NOMO-1 treated with DMSO at 0.1 percent for 48 hours (cell line): ENCODE measurements at regions not wholly inside any gene's neighbourhood (a gene's known extent, or its start where the extent isn't known, plus 50 kb on each side); places are given as distances from the start of the nearest gene placed in this dataset.

Source experiments
- DNase-seq: peaks from one replicate; lab custom pipeline; 2025; ENCODE audit not compliant: unreplicated experiment; lab: John Stamatoyannopoulos, UW

GRCh38 chr16:82248677-82249076 lies 78.7 kb upstream of the MPHOSPH6 start:
- no peak for DNase-seq

GRCh38 chr16:82248012-82248656 lies 78.1 kb upstream of the MPHOSPH6 start:
- no peak for DNase-seq

- DNase-seq: no peak
These were observed 72.2 kb upstream of the MPHOSPH6 start for GRCh38 chr16:82242201-82242600.

DNA sequence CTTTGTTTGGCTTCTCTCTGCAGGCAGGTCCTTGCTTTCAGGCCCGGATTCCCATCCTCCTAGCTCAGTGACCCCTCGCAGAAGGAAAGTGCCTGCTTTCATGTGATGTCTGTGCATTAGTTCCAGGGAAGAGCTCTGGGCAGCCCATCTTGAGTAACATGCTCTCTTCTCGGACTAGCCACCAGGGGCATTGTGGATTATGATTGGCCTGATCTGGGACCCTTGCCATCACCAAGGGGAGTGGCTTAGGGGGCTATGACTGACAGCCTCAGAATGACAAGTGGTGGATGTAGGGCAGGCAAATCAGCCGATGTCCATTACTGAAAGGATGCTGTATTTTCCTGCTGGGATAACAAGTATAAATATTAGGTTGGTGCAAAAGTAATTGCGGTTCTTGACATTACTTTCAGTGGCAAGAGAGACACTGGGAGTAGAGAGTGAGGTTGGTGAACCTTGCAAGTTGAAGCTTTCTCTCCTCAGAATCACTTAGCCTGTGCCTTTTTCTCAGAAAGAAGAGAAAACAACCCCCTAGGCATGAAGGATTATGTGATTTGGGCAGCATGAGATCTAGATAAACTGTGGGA lies 71.5 kb upstream of the MPHOSPH6 start:
- no peak for DNase-seq

DNA sequence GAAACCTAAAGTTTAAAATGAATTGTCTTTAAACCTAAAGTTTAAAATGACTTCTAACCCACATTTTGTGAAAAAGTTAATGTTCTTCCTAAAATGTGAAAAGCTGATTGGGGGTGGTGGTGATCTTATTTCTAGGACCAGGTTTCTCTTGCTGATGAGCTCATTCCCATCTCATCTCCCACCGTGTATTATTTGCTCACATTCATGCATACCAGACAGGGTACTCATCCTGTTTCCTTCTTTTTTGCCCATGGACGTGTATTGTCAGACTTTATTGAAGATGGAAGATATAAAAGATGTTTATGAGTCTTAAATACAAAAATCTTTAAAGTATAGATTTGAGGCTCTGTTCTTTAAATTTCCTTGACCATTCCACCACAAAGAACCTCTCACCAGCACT lies 70.1 kb upstream of the MPHOSPH6 start:
- DNase-seq: no peak

- no peak for DNase-seq
These were observed 66.9 kb upstream of the MPHOSPH6 start for GRCh38 chr16:82236875-82237274.

DNA sequence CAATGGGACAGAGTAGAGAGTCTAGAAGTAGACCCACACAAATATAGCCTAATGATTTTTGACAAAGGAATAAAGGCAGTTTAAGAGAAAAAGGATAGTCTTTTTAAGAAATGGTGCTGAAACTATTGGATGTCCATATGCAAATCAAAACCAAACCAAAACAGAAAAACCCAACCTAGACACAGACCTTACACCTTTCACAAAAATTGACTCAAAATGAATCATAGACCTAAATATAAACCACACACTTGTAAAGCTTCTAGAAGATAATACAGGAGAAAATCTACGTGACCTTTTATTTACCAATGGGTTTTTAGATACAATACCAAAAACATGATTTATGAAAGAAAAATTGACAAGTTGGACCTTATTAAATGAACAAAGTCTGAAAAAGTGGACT lies 66.4 kb upstream of the MPHOSPH6 start:
- no peak for DNase-seq

DNA sequence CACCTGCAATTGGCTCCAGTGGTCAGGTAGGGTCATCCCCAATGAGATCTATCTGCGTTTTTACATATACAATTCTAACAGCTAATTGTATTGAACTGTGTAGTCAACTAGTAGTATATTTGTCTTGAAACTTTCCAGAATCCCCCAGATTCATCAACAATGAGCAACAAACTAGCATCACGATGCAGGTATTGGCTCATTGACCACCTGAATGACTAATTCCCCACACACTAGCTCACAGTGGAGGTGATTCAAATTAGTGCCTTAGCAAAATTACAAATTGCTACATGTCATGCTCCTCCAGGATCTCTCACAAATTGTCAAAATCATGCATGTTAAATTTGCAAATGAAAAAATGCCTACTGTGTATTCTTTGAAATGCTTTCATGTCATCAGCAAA lies 62.8 kb upstream of the MPHOSPH6 start:
- DNase-seq: no peak

- DNase-seq: no peak
These were observed 61.2 kb upstream of the MPHOSPH6 start for GRCh38 chr16:82231008-82231787.

DNA sequence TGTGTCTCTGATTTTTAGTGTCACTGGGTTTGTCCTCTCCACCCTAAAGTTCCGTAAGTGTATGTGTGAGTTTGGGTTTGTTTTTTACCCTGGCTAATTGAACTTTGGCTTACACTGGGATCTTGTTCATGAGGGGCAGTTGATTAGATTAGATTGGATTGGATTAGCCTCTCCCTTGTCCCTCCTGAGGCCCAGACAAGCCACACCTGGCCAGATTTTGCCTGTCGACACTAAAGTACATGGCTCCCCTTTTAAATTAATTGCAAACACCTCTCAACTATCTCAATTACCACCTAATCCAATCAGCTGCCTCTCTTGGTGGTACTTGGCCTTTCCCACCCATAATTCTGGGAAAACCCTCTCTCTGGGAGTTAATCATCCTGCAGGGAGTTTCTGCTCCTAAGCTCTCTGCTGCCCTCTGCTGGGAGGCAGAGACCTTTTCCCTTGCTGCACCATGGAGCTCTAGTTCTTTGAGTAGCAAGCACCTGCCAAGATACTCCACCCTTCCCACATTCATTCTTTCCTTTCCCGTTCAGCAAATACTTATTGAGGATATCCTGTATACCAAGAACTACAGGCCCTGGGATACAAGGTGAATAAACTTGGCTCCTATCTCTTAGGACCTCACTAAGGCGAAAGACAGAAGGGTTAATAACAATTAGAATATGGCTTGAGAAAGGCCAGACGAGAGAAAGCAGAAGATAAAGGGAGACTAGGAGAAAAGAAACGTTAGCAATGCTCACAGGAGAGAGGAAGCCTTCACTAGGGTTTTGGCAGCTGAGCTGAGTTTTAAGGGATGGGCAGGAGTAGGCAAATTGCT lies 60.0 kb upstream of the MPHOSPH6 start:
- DNase-seq: peak; percentile 45

DNA sequence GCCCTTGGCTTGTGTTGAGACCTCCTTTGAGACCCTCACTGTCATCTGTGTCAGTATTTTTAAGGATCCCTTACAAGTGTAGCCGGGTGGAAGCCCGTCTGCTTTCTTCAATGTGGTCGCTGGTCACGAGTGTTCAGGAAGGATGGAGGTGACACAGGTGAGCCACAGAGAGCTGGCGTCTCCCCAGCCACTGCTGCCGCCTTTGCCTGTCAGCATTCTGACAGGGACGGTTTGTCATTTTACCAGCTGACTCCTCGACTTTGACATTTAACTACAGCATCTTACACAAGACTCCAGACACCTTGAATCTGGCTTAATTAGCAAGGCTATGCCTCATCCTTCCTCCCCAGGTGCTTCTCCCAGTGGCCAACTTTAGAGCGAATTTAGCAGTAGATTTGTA lies 56.3 kb upstream of the MPHOSPH6 start:
- no peak for DNase-seq

DNA sequence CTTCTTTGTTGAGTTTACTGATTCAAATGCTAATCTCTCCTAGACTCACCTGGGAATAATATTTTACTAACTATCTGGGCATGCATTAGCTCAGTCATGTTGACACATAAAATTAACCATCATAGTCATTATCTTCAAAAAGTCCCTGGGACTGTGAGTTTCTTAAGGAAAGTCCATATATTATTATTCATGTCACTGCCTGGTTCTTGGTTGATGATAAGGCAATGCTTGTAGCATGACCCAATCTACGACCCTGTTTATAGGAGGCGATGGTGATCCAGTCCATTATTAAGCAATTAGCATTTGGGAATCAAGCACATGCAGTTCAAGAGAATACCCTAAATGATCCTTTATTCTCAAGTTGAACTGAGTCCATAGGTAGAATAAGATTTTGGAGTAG lies 54.8 kb upstream of the MPHOSPH6 start:
- DNase-seq: no peak

- DNase-seq: no peak
These were observed 50.5 kb upstream of the MPHOSPH6 start for GRCh38 chr16:82220541-82220940.
